Adrenal gland (tissue), 5 donors: ENCODE measurements at regions not wholly inside any gene's neighbourhood (a gene's known extent, or its start where the extent isn't known, plus 50 kb on each side); places are given as distances from the start of the nearest gene placed in this dataset.

Experiments
- CTCF ChIP-seq, 6 experiments: fragments of 450-650 bp in 4 of 6; fragments of 200-600 bp in 2 of 6; sonication (generic) in 1 of 6; IDR thresholded peaks; 1 replicate in 5 of 6; 2 replicates in 1 of 6; pipeline versions ENCODE4 v1.5.1 to v1.8.0; 2016 to 2021; ENCODE audit warnings: antibody characterized with exemption in 6 of 6, mild to moderate bottlenecking in 2 of 6, moderate library complexity in 1 of 6
- POLR2A ChIP-seq, 2 donors: fragments of 450-650 bp; IDR thresholded peaks; one replicate each; pipeline ENCODE4 v1.6.1; 2017; ENCODE audit warnings: antibody characterized with exemption in 2 of 2, mild to moderate bottlenecking in 2 of 2, moderate library complexity in 1 of 2
- donor health status: DM: no; HTN: no; CAD: no.

DNA sequence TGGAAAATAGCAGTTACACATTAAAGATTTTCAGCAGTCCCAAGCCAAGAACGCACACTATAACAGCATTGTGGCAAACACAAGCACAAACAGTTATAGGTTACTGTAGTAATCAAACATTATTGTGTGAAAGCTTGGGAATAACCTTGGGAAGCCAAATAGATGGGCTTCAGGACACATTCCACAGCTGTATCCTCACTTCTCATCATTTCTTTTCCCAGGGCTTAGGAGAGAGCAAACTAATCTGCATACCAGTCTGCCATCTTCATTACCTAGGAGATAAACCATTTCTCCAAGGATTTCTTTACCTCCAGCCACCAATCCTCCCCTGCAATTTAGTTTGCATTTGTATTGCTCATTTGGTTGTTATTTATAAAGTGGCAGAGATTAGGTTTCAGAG is 352.4 kb downstream of the SH2D4B start:
- no peak for TF ChIP-seq CTCF (IDR thresholded peaks at IDR 0.05)
- TF ChIP-seq POLR2A (IDR thresholded peaks at IDR 0.05): no peak
